GM21529 (cell line): ENCODE measurements at regions not wholly inside any gene's neighbourhood (a gene's known extent, or its start where the extent isn't known, plus 50 kb on each side); places are given as distances from the start of the nearest gene placed in this dataset.
"Not testable (repeated sequence)": the region's sequence is repeated elsewhere in the genome, so short reads cannot be mapped to it uniquely, and the experiment has no call there.

Experiments used
- ATAC-seq: cut with Tn5 transposase; IDR thresholded peaks from one replicate; pipeline ENCODE4 v1.9.1; 2021; ENCODE audit not compliant: unreplicated experiment

DNA sequence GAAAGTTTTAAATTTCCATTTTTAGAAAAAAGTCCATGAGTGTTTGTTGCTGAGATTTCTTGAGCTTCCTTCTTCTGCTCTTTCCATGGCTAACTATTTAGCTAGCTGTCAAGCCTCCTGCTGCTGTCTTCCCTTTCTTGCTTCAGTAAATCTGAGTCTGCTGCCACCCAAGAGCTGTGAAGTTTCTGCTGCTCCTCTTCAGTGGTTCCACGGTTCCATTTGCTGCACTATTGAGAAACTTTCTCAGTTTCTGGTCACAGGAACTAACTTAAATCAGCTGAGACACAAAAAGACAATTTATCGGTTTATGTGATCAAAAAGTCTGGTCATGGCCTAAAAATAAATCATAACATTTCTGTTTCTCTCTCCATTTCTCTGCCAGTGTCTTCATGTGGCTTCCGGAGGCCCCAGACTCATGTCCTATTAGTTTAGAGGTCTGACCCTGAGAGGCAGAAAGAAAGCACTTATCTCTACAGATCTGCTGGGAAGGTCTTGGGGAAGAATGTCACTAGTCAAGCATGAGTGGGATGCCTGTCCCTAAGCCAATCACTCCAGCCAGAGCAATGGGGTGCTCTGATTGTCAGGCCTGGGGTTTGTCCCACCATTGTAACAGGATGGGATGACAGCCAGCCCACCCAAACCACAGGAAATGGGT lies 73.0 kb upstream of the ARL4C start:
- no peak for ATAC-seq

DNA sequence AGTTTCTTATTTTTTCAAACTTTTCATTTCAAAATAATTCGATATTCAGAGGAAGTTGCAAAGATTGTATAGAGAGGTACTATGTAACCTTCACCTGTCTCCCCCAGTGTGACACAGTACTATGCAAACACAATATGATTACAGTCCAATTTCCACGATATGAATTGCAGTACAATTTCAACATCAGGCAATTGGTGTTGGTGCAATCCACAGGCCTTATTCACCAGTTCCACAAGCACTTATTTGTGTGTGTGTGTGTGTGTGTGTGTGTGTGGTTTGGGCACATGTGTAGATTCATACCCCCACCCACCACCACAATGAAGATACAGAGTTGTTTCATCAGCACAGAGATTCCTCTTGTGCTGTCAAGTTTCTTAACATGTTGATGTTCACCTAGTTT lies 69.7 kb upstream of the ARL4C start:
- ATAC-seq, result no peak

DNA sequence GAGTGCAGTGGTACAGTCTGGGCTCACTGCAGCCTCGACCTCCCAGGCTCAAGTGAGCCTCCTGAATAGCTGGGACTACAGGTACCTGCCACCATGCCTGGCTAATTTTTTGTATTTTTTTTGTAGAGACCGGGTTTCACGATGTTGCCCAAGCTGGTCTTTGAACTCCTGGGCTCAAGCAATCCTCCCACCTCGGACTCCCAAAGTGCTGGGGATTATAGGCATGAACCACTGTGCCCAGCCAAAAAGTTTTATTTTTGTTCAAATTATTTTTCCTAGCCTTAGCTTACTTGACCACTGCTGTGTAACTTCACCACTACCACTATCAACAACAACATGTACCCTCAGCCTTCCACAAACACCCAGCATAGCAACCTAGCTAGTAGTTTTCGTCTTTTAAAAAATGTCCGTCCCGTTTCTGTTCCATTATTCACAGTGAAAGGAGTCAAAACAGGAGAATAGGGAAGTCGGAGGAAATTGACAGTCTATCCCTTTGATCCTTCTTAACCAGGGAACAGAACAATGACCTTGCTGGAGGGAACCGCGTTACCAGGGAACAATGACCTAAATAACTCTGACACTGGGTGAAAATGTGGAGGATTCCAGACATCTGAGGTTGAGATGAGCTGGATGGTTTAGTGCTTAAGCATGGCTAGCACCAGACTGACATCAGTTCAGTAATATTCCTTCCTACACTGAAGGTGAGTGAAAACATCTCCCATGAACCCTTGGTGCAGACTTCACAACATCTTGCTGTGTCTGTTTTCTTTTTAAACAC lies 69.2 kb upstream of the ARL4C start:
- no peak for ATAC-seq

DNA sequence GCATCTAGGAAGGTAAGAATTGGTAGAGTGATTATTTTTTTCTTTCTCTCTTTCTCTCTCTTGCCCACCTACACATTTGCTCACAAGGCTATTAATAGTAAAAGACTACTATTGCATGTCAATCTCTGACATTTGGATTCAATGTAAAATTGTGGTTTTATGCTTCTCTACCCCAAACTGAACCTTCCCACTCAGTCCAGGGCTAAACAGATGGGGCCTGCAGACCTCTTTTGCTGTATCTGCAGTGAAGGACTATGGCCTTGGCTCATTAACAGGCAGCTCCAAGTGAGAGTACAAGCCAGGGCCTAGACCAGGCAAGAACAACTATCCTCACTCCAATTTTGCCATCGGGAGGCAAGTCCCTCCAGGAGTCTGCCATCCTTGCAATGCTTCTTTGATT lies 68.3 kb upstream of the ARL4C start:
- no peak for ATAC-seq

DNA sequence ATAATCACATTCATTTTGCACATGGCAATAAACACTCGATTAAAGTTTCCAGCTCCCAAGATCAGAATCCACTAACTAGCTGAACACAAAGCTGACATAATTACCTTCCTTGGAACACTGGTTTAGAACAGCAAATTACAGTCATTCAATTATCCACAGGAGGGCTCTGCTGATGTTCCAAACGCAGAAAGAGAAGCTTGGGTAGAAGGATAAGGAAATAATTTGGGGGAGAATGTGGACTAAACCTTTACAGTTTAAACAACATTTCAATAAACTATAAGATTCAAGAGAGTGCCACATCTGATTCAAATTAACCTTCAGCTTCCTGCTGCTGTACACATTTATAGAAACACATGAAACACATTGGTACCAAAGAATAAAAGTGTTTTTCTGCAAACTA lies 67.8 kb upstream of the ARL4C start:
- no peak for ATAC-seq

DNA sequence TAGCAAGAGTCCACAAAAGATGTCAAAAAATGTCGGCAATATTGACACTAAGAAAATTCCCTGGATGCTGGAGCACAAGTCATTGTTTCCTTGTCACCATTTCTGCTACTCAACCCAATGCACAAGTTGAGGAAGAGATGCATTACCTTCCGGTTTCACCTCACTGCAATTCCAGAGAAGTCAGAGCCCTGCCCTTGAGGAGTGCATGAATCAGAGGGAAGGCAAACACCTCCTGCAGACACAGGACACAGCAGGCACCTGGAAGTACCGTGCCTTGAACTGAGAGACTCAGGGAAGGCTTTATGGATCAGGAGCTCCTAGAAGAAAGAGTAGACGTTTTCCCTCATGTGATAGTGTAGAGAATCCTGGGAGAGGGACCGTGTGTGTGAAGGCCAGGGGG lies 62.7 kb upstream of the ARL4C start:
- ATAC-seq, result no peak

DNA sequence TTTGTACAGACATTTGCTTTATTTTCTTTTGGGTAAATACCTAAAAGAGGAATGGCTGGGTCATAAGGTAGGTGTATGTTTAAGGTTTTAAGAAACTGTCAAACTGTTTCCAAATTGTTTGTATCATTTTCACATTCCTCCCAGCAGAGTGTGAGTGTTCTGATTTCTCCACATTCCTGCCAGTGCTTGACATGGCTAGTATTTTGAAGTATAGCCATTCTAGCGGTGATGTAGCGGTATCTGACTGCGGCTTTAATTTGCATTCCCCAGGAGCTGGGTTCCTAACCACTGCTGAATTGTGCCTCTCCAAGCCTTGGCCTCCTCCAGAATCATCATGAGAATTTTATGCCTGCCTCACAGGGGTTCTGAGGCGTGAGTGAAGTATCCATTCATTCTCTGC lies 61.8 kb upstream of the ARL4C start:
- ATAC-seq, result no peak

DNA sequence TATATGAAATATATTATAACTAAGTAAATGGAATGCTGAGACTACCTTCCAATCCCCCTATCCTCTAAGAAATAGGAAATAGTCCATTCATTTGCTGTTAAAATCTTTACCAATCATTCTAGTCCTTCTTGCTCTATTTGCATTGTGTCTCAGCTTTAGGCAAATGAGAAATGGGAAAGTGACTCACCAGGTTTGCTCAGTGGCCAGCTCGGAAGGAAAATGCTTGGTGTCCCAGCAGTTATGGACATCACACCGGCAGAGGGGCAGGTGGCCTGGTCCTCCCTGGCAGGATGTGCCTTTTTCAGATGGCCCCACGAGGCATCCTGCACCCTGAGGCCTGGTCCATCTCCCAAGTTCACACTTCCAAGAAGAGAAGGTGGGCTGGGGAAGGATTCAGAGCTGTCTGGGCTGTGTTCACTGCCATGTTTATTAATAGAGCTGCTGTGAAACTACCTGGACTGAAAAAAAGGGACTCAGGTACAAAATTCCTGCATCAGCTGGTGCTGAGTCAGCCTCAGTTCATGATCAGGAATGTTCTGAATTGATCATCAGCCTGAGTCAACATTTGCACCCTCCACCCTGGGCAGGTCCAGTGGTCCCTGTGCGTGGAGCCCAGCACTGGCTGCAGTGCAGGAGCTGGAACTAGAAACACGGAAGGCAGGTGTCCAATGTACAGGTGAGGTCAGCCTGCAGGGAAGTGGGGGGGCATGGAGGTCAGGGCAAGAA lies 60.1 kb upstream of the ARL4C start:
- ATAC-seq, result no peak

DNA sequence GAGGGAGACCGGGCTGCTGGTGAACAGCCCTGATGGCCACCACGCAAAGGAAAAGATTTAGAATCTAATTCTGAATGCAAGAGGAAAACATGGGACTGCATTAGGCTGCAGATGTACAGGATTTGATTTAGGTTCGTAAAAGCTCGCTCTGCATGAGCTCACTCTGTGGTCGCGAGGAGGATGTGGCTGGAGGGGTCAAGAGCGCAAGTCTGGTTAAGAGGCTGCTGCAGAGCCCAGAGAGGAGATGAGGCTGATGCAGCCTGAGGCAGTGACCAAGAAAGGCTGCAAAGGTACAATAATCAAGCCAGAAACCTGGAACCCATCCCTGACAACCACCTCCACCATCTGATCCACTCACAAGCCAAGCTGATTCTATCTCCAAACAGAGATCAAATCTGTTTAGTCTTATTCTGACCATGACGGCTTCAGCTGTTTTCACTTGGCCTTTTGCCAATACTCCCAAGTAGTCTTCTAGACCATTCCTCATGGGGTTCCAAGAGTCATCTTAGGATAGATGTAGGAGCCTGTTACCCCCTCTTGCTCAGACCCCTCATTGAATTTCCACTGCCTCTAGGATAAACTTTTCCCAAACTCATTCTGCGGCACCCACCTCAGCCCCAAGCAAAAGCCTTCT lies 58.9 kb upstream of the ARL4C start:
- ATAC-seq, result no peak

DNA sequence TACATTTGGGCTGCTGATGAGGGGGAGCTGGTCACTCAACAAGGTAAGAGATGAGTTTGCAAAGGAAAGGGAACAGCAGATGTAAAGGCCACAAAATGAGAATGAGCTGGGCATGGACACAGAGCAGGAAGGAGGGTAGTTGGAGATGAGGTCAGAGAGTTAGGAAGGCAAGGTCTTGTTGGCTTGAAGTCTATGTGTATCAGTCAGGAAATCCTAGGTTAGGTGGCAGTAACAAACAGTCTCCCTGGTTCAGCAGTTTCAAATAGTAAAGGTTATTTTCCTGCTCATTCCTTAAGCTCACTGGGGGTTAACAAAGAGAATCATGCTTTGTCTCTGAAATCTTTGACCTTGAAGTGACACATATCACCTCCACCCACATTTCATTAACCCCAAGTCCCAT lies 58.3 kb upstream of the ARL4C start:
- no peak for ATAC-seq

DNA sequence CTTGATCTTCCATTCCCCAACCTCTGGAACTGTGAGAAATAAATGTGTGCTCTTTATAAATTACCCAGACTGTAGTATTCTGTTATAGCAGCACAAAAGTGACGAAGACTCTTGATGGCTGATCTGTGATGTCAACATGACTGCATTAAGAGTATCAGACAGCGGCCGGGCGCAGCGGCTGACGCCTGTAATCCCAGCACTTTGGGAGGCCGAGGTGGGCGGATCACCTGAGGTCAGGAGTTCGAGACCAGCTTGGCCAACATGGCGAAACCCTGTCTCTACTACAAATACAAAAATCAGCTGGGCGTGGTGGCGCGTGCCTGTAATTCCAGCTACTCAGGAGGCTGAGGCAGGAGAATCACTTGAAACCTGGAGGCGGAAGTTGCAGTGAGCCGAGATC lies 56.3 kb upstream of the ARL4C start:
- not testable (repeated sequence) for ATAC-seq

DNA sequence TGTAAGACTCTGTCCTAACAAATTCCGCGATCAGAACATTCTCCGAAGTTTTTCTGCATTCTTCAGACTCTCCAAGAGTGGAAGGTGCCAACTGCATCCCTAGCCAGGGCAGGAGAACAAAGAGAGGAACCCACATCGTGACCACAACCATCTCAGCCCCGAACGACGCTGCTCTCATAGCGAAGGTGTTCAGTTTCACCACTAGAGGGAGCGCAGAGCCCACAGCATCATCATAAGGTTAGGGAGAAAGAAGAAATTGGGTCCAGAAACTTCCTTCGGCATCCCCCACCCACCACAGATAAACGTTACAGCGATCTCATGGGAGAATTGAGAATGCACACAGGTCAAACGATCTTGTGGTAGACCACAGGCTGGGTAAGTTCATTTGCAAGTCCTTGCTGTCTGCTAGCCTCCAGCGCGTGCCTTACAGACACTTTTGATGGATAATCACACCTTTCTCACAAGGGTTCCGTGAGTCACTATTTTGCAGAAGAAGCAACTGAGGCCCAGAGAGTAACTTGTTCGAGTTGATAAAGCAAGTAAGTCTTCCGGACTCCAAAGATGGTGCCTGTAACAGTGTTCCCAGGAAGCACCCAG lies 53.7 kb upstream of the ARL4C start:
- peak; percentile 63 for ATAC-seq

DNA sequence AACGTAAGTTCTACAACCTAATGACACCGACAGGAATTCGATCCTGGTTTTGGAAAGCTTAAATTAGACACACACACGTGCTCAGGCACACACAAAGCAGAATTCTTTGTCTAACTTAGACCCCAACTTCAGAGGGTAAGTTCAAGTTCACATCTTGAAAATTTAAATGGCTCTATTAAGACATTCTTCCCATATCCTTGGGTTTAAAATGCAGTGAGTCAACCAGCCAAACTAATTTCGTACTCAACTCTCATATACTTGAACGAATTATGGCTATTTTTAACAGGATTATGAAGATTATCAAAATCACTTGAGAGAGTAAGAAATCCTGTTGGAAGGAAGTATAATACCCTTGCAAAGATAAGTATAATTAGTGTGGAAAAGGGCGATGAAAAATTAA lies 53.2 kb upstream of the ARL4C start:
- no peak for ATAC-seq

DNA sequence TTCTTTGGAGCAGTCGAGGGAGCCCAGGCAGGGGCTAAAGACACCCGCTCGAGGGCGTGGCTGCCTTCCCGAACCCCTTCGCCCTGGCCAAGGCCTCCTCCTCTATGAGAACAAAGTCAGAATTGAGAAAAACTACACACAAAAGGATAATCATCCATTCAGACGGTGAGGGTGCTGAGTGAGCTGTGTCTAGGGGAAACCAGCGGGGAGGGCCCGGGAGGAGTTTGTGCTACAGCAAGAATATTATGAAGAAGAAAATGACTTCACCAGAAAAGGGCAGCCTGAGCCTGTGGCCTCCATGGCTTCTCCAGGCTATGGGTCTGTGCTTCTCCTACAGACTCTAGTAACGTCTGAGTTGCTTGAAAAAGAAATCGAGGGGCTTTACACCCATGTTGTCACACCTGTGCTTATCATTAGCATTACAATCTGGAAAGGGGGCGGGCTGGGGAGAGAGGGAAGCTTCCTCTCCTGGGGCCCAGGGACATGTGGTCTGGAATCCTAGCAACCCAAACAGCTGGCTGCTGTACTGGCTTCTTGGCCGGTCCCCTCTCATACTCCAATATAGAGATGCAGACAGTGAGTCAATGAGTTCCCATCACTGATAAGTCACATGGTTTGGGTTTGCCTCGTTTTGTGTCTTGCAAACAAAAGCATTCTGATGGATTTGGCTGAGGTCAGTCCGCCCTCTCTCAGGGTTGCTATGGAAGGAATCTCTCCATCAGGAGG lies 52.0 kb upstream of the ARL4C start:
- ATAC-seq, result no peak

DNA sequence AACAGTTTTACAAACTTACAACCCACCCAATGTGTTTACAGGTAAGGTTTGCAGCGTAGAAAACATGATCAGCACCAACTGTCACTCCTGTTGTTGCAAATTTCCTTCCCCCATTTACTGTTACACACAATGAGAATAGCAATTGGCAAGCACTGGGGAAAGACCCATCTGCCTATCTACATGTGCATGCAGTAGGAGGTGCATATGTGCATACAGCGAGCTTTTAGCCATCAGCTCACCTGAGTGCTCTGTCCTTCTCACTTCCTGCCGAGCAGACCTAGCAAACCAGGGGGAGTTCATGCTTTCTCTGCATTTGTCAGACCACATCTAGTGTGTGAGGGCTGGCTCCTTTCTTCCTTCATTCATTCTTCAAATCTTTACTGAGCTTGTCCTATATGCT lies 49.9 kb upstream of the ARL4C start:
- no peak for ATAC-seq
